Endothelial cell of umbilical vein (primary cell): ENCODE measurements at regions not wholly inside any gene's neighbourhood (a gene's known extent, or its start where the extent isn't known, plus 50 kb on each side); places are given as distances from the start of the nearest gene placed in this dataset.

Experiments
- BruUV-seq: library from RNA; stranded (reverse); fragments of 400-500 nt; replicated peaks from 2 replicates; lab custom pipeline; 2021; lab: Mats Ljungman, UMichigan
- CTCF ChIA-PET: fragments of 300-600, 350-600 bp; sonication (Branson Sonifier 250); formaldehyde crosslinking; loops from one replicate; lab custom pipeline; 2021; ENCODE audit warnings: antibody characterized with exemption, inconsistent platforms; lab: Charles Lee
- POLR2A ChIA-PET: fragments of 300-600, 350-600 bp; sonication (Branson Sonifier 250); formaldehyde crosslinking; loops from one replicate; lab custom pipeline; 2021; ENCODE audit warnings: antibody characterized with exemption, inconsistent platforms; lab: Charles Lee
- DNase-seq: peaks from one replicate; pipeline ENCODE4 v3.0.0-alpha.2; 2011; ENCODE audit warnings: low read depth, low spot score
- FAIRE-seq: peaks from 2 replicates; lab custom pipeline; 2011; peaks lifted over from hg19 to GRCh38; lab: Jason Lieb, UNC
- H2AFZ ChIP-seq: 2 replicates; pipeline ENCODE4 v1.6.0; 2012; ENCODE audit warnings: low read depth, low read length, control low read depth, inconsistent platforms
- H3K27ac ChIP-seq: 2 replicates; pipeline ENCODE4 v1.5.1; 2011; ENCODE audit warnings: low read depth, mild to moderate bottlenecking, control low read depth, low read length, moderate library complexity; ENCODE audit not compliant: insufficient read depth
- H3K27me3 ChIP-seq, 2 experiments: 2 replicates each; pipeline versions ENCODE4 v1.6.0 to v1.6.1; 2011; ENCODE audit warnings: low read length in 2 of 2, mixed read lengths in 1 of 2; ENCODE audit not compliant: control insufficient read depth in 2 of 2, insufficient read depth in 2 of 2
- H3K36me3 ChIP-seq, 2 experiments: 2 replicates in 1 of 2; 3 replicates in 1 of 2; pipeline ENCODE4 v1.5.1; 2011; ENCODE audit warnings: low read length in 2 of 2, mild to moderate bottlenecking in 1 of 2, moderate library complexity in 1 of 2; ENCODE audit not compliant: control insufficient read depth in 2 of 2, insufficient read depth in 2 of 2; ENCODE audit errors: extremely low read depth in 1 of 2
- H3K4me1 ChIP-seq: 3 replicates; pipeline ENCODE4 v1.5.1; 2011; ENCODE audit warnings: mild to moderate bottlenecking, low read length; ENCODE audit not compliant: control insufficient read depth, insufficient read depth; ENCODE audit errors: extremely low read depth
- H3K4me2 ChIP-seq: 2 replicates; pipeline ENCODE4 v1.6.1; 2011; ENCODE audit warnings: low read length, control low read depth, mixed read lengths; ENCODE audit not compliant: insufficient read depth
- H3K4me3 ChIP-seq, 3 experiments: fragments of 200-600 bp in 1 of 3; sonication (generic), shearing (Covaris generic) in 1 of 3; replicated peaks in 1 of 3; 2 replicates each; pipeline ENCODE4 v1.5.1; 2011 to 2016; ENCODE audit warnings: control low read depth in 3 of 3, low read length in 3 of 3, mild to moderate bottlenecking in 2 of 3, inconsistent platforms in 1 of 3, low read depth in 1 of 3, moderate library complexity in 1 of 3; ENCODE audit not compliant: insufficient read depth in 1 of 3
- H3K79me2 ChIP-seq: 2 replicates; pipeline ENCODE4 v1.6.0; 2012; ENCODE audit warnings: low read length, inconsistent platforms; ENCODE audit not compliant: control insufficient read depth, insufficient read depth
- H3K9ac ChIP-seq: replicated peaks from 2 replicates; pipeline ENCODE3; 2011; ENCODE audit warnings: low read length, control low read depth; ENCODE audit not compliant: insufficient read depth; ENCODE audit errors: extremely low read depth
- H3K9me1 ChIP-seq: replicated peaks from 3 replicates; pipeline ENCODE4 v1.6.0; 2011; ENCODE audit warnings: mild to moderate bottlenecking, low read length; ENCODE audit not compliant: control insufficient read depth, insufficient read depth; ENCODE audit errors: extremely low read depth
- H3K9me3 ChIP-seq: replicated peaks from 2 replicates; pipeline ENCODE4 v1.5.1; 2012; ENCODE audit warnings: low read length, inconsistent platforms; ENCODE audit not compliant: control insufficient read depth, insufficient read depth
- H4K20me1 ChIP-seq: replicated peaks from 2 replicates; pipeline ENCODE3; 2011; ENCODE audit warnings: mild to moderate bottlenecking, low read length; ENCODE audit not compliant: control insufficient read depth, insufficient read depth; ENCODE audit errors: extremely low read depth
- EZH2 ChIP-seq: IDR thresholded peaks from 2 replicates; pipeline ENCODE4 v1.6.1; 2012; ENCODE audit warnings: borderline replicate concordance, low read depth, mild to moderate bottlenecking, moderate library complexity, low read length, inconsistent platforms; ENCODE audit not compliant: severe bottlenecking
- FOS ChIP-seq: IDR thresholded peaks from 2 replicates; pipeline ENCODE4 v1.6.1; 2011; ENCODE audit warnings: mild to moderate bottlenecking, low read length, moderate library complexity, borderline replicate concordance; ENCODE audit not compliant: insufficient read depth
- GATA2 ChIP-seq: IDR thresholded peaks from 2 replicates; pipeline ENCODE4 v1.7.0; 2011; ENCODE audit warnings: low read depth, mild to moderate bottlenecking, moderate library complexity, mixed read lengths, low read length; ENCODE audit not compliant: insufficient read length, insufficient read depth
- JUN ChIP-seq: IDR thresholded peaks from 2 replicates; pipeline ENCODE4 v1.6.1; 2011; ENCODE audit warnings: borderline replicate concordance, low read depth; ENCODE audit not compliant: insufficient read length, insufficient read depth
- MYC ChIP-seq: IDR thresholded peaks from one replicate; pipeline ENCODE4 v1.6.1; 2011; ENCODE audit warnings: mild to moderate bottlenecking, low read depth, low read length
- POLR2A ChIP-seq: IDR thresholded peaks from 2 replicates; pipeline ENCODE4 v1.6.1; 2012; ENCODE audit warnings: low read depth, mild to moderate bottlenecking, control low read depth, low read length
- POLR2AphosphoS5 ChIP-seq: IDR thresholded peaks from 2 replicates; pipeline ENCODE4 v1.6.1; 2012; ENCODE audit warnings: low read depth, mild to moderate bottlenecking, control low read depth, low read length, moderate library complexity; ENCODE audit not compliant: insufficient read depth
- dilution Hi-C: fragments of 300-500 bp; cut with MboI; formaldehyde crosslinking; loops from one replicate; pipeline ENCODE4 v1.15.0; 2019; ENCODE audit warnings: low sequenced_read_pairs; ENCODE audit not compliant: extremely low pct_ligation_motif_present
- intact Hi-C: fragments of 100-400 bp; cut with micrococcal nuclease; formaldehyde crosslinking; loops from one replicate; pipeline ENCODE4 v1.10.0; 2022
- TF ChIP-seq, protein P1 (sequence below), 2 donors: IDR thresholded peaks; 1 replicate in 1 of 2; 2 replicates in 1 of 2; pipeline ENCODE4 v1.5.1; 2011; ENCODE audit warnings: low read length in 2 of 2, mild to moderate bottlenecking in 2 of 2, moderate library complexity in 2 of 2, control low read depth in 1 of 2, inconsistent platforms in 1 of 2, low read depth in 1 of 2; ENCODE audit not compliant: insufficient read depth in 1 of 2; ENCODE audit errors: extremely low read depth in 1 of 2
- TF ChIP-seq, protein P2 (sequence below): IDR thresholded peaks from 2 replicates; pipeline ENCODE4 v1.6.1; 2011; ENCODE audit not compliant: insufficient read depth, insufficient read length

DNA sequence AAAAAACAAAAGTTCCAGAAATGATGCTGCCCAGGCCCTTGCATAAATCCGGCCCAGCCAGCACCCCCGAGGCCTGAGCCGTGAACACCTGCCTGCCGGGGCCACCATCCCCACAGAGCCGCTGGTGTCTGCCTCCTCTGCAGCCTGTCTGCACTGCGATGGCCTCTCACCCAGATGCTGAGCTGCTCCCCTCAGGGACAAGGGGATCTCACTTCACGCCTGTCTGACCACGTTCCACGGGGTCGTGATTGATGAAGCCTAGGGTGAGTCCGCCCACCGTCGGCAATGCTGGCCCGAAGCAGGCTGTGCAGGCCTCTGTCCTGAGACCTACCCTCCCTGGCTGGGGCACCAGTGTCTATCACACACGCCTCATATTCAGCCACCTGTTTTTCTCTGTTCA lies 444.2 kb downstream of the EIPR1 start:
- peaks cover 7% of the 10 kb centered on the region for H3K9me3 ChIP-seq
- DNase-seq (no peak), FAIRE-seq (no peak)
- no peak overlapping the region for H3K4me3 ChIP-seq
- no peak overlapping the region for H3K27ac ChIP-seq
- dilution Hi-C loops (no loop called here), intact Hi-C loops (no loop called here)
- no peaks in the 10 kb centered on the region for H3K27me3 ChIP-seq
- no peaks in the 10 kb centered on the region for H4K20me1 ChIP-seq
- H2AFZ ChIP-seq = no peak overlapping the region
- no peak overlapping the region for H3K4me2 ChIP-seq
- H3K4me1 ChIP-seq = no peaks in the 10 kb centered on the region
- no peaks in the 10 kb centered on the region for H3K79me2 ChIP-seq
- H3K9me1 ChIP-seq = no peaks in the 10 kb centered on the region
- TF ChIP-seq, protein P1, sequence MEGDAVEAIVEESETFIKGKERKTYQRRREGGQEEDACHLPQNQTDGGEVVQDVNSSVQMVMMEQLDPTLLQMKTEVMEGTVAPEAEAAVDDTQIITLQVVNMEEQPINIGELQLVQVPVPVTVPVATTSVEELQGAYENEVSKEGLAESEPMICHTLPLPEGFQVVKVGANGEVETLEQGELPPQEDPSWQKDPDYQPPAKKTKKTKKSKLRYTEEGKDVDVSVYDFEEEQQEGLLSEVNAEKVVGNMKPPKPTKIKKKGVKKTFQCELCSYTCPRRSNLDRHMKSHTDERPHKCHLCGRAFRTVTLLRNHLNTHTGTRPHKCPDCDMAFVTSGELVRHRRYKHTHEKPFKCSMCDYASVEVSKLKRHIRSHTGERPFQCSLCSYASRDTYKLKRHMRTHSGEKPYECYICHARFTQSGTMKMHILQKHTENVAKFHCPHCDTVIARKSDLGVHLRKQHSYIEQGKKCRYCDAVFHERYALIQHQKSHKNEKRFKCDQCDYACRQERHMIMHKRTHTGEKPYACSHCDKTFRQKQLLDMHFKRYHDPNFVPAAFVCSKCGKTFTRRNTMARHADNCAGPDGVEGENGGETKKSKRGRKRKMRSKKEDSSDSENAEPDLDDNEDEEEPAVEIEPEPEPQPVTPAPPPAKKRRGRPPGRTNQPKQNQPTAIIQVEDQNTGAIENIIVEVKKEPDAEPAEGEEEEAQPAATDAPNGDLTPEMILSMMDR (IDR thresholded peaks at IDR 0.05; ENCODE audit: extremely low read depth in 1 of 2, insufficient read depth in 1 of 2, low read depth in 1 of 2, low read length in 2 of 2) = no peak
- TF ChIP-seq POLR2A (no peak), GATA2 (no peak), MYC (no peak), EZH2 (no peak), JUN (no peak), POLR2AphosphoS5 (no peak), FOS (no peak)
- TF ChIP-seq, protein P2, sequence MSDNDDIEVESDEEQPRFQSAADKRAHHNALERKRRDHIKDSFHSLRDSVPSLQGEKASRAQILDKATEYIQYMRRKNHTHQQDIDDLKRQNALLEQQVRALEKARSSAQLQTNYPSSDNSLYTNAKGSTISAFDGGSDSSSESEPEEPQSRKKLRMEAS = no peak
- ChIA-PET POLR2A (no interaction called here), CTCF (no interaction called here)
- H3K9ac ChIP-seq = no peak overlapping the region
- no TSS peak for BruUV-seq
- H3K36me3 ChIP-seq = no peaks in the 10 kb centered on the region
